IMR-90 (cell line): ENCODE measurements at regions not wholly inside any gene's neighbourhood (a gene's known extent, or its start where the extent isn't known, plus 50 kb on each side); places are given as distances from the start of the nearest gene placed in this dataset.

ENCODE experiments used
- ATAC-seq: fragments of 200-7000 bp; cut with Tn5 transposase; 2 replicates; pipeline ENCODE4 v1.9.1; 2020; ENCODE audit warnings: low read depth, mild to moderate bottlenecking, moderate library complexity
- BruUV-seq: library from RNA; stranded (reverse); fragments of 400-500 nt; replicated peaks from 2 replicates; lab custom pipeline; 2021; lab: Mats Ljungman, UMichigan
- CTCF ChIA-PET: fragments of 300-600 bp; formaldehyde crosslinking; extraction: SDS; loops from one replicate; lab custom pipeline; 2021; ENCODE audit warnings: antibody characterized with exemption; lab: Yijun Ruan, JAX
- POLR2A ChIA-PET: fragments of 300-600 bp; sonication (Branson Sonifier 250); formaldehyde crosslinking; loops from one replicate; lab custom pipeline; 2022; ENCODE audit warnings: antibody characterized with exemption; ENCODE audit not compliant: unreplicated experiment; lab: Charles Lee
- DNase-seq: peaks from one replicate; pipeline ENCODE4 v3.0.0; 2013
- H2AFZ ChIP-seq: replicated peaks from 2 replicates; pipeline ENCODE3; 2013; ENCODE audit warnings: low read length, mild to moderate bottlenecking; ENCODE audit not compliant: poor library complexity
- H2AK5ac ChIP-seq: 2 replicates; pipeline ENCODE4 v1.6.1; 2013; ENCODE audit warnings: low read depth, low read length, inconsistent platforms
- H2AK9ac ChIP-seq: replicated peaks from 2 replicates; pipeline ENCODE3; 2013; ENCODE audit warnings: mild to moderate bottlenecking, low read depth, low read length, moderate library complexity; ENCODE audit not compliant: poor library complexity
- H2BK120ac ChIP-seq: 2 replicates; pipeline ENCODE4 v1.6.1; 2013; ENCODE audit warnings: low read depth, low read length, inconsistent platforms
- H2BK15ac ChIP-seq: 3 replicates; pipeline ENCODE4 v1.6.1; 2013; ENCODE audit warnings: low read depth, low read length, inconsistent platforms
- H2BK20ac ChIP-seq: 2 replicates; pipeline ENCODE4 v1.6.1; 2013; ENCODE audit warnings: low read depth, mild to moderate bottlenecking, inconsistent platforms, low read length, moderate library complexity
- H2BK5ac ChIP-seq: 2 replicates; pipeline ENCODE4 v1.6.1; 2013; ENCODE audit warnings: mild to moderate bottlenecking, low read depth, low read length, inconsistent platforms; ENCODE audit not compliant: poor library complexity, severe bottlenecking
- H3K14ac ChIP-seq: replicated peaks from 2 replicates; pipeline ENCODE4 v1.6.1; 2013; ENCODE audit warnings: low read depth, low read length, inconsistent platforms
- H3K18ac ChIP-seq: 2 replicates; pipeline ENCODE4 v1.6.1; 2013; ENCODE audit warnings: low read depth, low read length, control low read depth
- H3K23ac ChIP-seq: 2 replicates; pipeline ENCODE4 v1.6.1; 2013; ENCODE audit warnings: low read depth, low read length, inconsistent platforms
- H3K27ac ChIP-seq: 2 replicates; pipeline ENCODE4 v1.5.1; 2013; ENCODE audit warnings: mild to moderate bottlenecking, control low read depth, low read length; ENCODE audit not compliant: insufficient read depth
- H3K27me3 ChIP-seq: 2 replicates; pipeline ENCODE4 v1.6.1; 2013; ENCODE audit warnings: low read length; ENCODE audit not compliant: control insufficient read depth, insufficient read depth
- H3K36me3 ChIP-seq: 2 replicates; pipeline ENCODE4 v1.6.1; 2013; ENCODE audit warnings: low read length, mixed read lengths; ENCODE audit not compliant: control insufficient read depth, insufficient read depth
- H3K4ac ChIP-seq: 2 replicates; pipeline ENCODE4 v1.6.1; 2013; ENCODE audit warnings: low read depth, low read length, inconsistent platforms
- H3K4me1 ChIP-seq: 2 replicates; pipeline ENCODE4 v1.6.1; 2013; ENCODE audit warnings: low read length, mixed read lengths; ENCODE audit not compliant: control insufficient read depth, insufficient read depth
- H3K4me2 ChIP-seq: 2 replicates; pipeline ENCODE4 v1.6.1; 2013; ENCODE audit warnings: low read depth, mild to moderate bottlenecking, control low read depth, low read length, moderate library complexity
- H3K4me3 ChIP-seq: 2 replicates; pipeline ENCODE4 v1.5.1; 2013; ENCODE audit warnings: low read depth, mild to moderate bottlenecking, control low read depth, low read length, moderate library complexity; ENCODE audit not compliant: insufficient read depth
- H3K56ac ChIP-seq: 2 replicates; pipeline ENCODE4 v1.6.1; 2013; ENCODE audit warnings: low read length, inconsistent platforms; ENCODE audit not compliant: insufficient read depth; ENCODE audit errors: extremely low read depth
- H3K79me1 ChIP-seq, 2 experiments: 2 replicates each; pipeline ENCODE4 v1.6.1; 2013; ENCODE audit warnings: low read length in 2 of 2, inconsistent platforms in 1 of 2, low read depth in 1 of 2
- H3K9ac ChIP-seq: 2 replicates; pipeline ENCODE4 v1.6.1; 2013; ENCODE audit warnings: low read depth, low read length, control low read depth
- H3K9me1 ChIP-seq: 2 replicates; pipeline ENCODE4 v1.6.1; 2013; ENCODE audit warnings: low read length, inconsistent platforms; ENCODE audit not compliant: insufficient read depth
- H3K9me3 ChIP-seq: 2 replicates; pipeline ENCODE4 v1.6.1; 2013; ENCODE audit warnings: low read length; ENCODE audit not compliant: control insufficient read depth, insufficient read depth
- H4K20me1 ChIP-seq: 2 replicates; pipeline ENCODE4 v1.6.1; 2013; ENCODE audit warnings: low read length, inconsistent platforms; ENCODE audit not compliant: insufficient read depth
- H4K5ac ChIP-seq: 2 replicates; pipeline ENCODE4 v1.6.1; 2013; ENCODE audit warnings: mild to moderate bottlenecking, low read depth, low read length, control low read depth
- H4K8ac ChIP-seq, 2 experiments: 2 replicates each; pipeline ENCODE4 v1.6.1; 2013; ENCODE audit warnings: low read depth in 2 of 2, low read length in 2 of 2, control low read depth in 1 of 2, inconsistent platforms in 1 of 2
- H4K91ac ChIP-seq: 2 replicates; pipeline ENCODE4 v1.6.1; 2013; ENCODE audit warnings: low read depth, low read length, inconsistent platforms; ENCODE audit not compliant: insufficient read depth
- BHLHE40 ChIP-seq: fragments of 150-350 bp; IDR thresholded peaks from 2 replicates; pipeline ENCODE4 v1.6.1; 2016; ENCODE audit warnings: mild to moderate bottlenecking, low read depth, low read length
- CEBPB ChIP-seq: IDR thresholded peaks from 2 replicates; pipeline ENCODE4 v1.6.1; 2012; ENCODE audit warnings: low read depth, low read length, improper control_type of control experiment
- CHD1 ChIP-seq: IDR thresholded peaks from 2 replicates; pipeline ENCODE4 v1.6.1; 2012; ENCODE audit warnings: low read depth, low read length, improper control_type of control experiment
- CTCF ChIP-seq: conservative IDR thresholded peaks from 2 replicates; pipeline ENCODE4 v1.5.1; 2012; ENCODE audit warnings: mild to moderate bottlenecking, low read depth, low read length, improper control_type of control experiment
- ELK1 ChIP-seq: fragments of 150-350 bp; IDR thresholded peaks from 2 replicates; pipeline ENCODE4 v1.6.1; 2016; ENCODE audit warnings: low read depth, mild to moderate bottlenecking, low read length, moderate library complexity, borderline replicate concordance
- FOS ChIP-seq: fragments of 150-350 bp; IDR thresholded peaks from 2 replicates; pipeline ENCODE4 v1.6.1; 2016; ENCODE audit warnings: low read depth, low read length
- MAFK ChIP-seq: IDR thresholded peaks from 2 replicates; pipeline ENCODE4 v1.6.1; 2012; ENCODE audit warnings: low read depth, low read length, improper control_type of control experiment
- MAZ ChIP-seq: IDR thresholded peaks from 2 replicates; pipeline ENCODE4 v1.6.1; 2012; ENCODE audit warnings: low read depth, mild to moderate bottlenecking, low read length, improper control_type of control experiment, moderate library complexity, borderline replicate concordance
- MXI1 ChIP-seq: IDR thresholded peaks from 2 replicates; pipeline ENCODE4 v1.6.1; 2012; ENCODE audit warnings: low read depth, mild to moderate bottlenecking, low read length, moderate library complexity, borderline replicate concordance
- NFE2L2 ChIP-seq: fragments of 150-350 bp; IDR thresholded peaks from 2 replicates; pipeline ENCODE4 v1.6.1; 2016; ENCODE audit warnings: low read depth, mild to moderate bottlenecking, low read length
- POLR2A ChIP-seq: IDR thresholded peaks from 2 replicates; pipeline ENCODE4 v1.6.1; 2012; ENCODE audit warnings: mild to moderate bottlenecking, low read depth, low read length
- RAD21 ChIP-seq: IDR thresholded peaks from 2 replicates; pipeline ENCODE4 v1.6.1; 2012; ENCODE audit warnings: low read length, improper control_type of control experiment
- RCOR1 ChIP-seq: IDR thresholded peaks from 2 replicates; pipeline ENCODE4 v1.6.1; 2012; ENCODE audit warnings: mild to moderate bottlenecking, low read length, improper control_type of control experiment; ENCODE audit not compliant: insufficient replicate concordance
- RFX5 ChIP-seq: IDR thresholded peaks from 2 replicates; pipeline ENCODE4 v1.8.0; 2012; ENCODE audit warnings: low read depth, mild to moderate bottlenecking, low read length, moderate library complexity
- SMC3 ChIP-seq: fragments of 150-350 bp; IDR thresholded peaks from 2 replicates; pipeline ENCODE4 v1.6.1; 2016; ENCODE audit warnings: low read depth, mild to moderate bottlenecking, antibody characterized with exemption, low read length, moderate library complexity
- USF2 ChIP-seq: fragments of 150-350 bp; IDR thresholded peaks from 2 replicates; pipeline ENCODE4 v1.6.1; 2017; ENCODE audit warnings: mild to moderate bottlenecking, antibody characterized with exemption, low read length, low read depth
- WGBS, 2 experiments: methylation state at CpG; one replicate each; pipeline versions ENCODE4 v1.1.5 to v1.1.7; 2013; ENCODE audit warnings: missing lambda C conversion rate in 2 of 2; ENCODE audit not compliant: insufficient read length in 1 of 2; ENCODE audit errors: extremely low coverage in 2 of 2; 5-methylcytosine and 5-hydroxymethylcytosine counted together
- dilution Hi-C: fragments of 300-500 bp; cut with HindIII; formaldehyde crosslinking; loops from one replicate; pipeline ENCODE4 v1.14.3; 2018; ENCODE audit warnings: low sequenced_read_pairs; ENCODE audit not compliant: unreplicated experiment
- in situ Hi-C: fragments of 300-500 bp; cut with MboI; formaldehyde crosslinking; loops from 3 replicates; pipeline ENCODE4 v1.14.3; 2019; ENCODE audit warnings: low sequenced_read_pairs, inconsistent platforms, mixed read lengths
- intact Hi-C: fragments of 100-400 bp; cut with micrococcal nuclease; formaldehyde crosslinking; loops from 2 replicates; pipeline ENCODE4 v1.10.0; 2022

- no peaks in the 10 kb centered on the region for H3K36me3 ChIP-seq
- no peak overlapping the region for H3K4me2 ChIP-seq
- no peak overlapping the region for H3K27ac ChIP-seq
- H3K56ac ChIP-seq, result no peak overlapping the region
- no peak overlapping the region for H4K8ac ChIP-seq
- H4K91ac ChIP-seq, result no peak overlapping the region
- no peak overlapping the region for H3K4me3 ChIP-seq
- no peak overlapping the region for H3K9ac ChIP-seq
- no peak overlapping the region for H2BK15ac ChIP-seq
- no peaks in the 10 kb centered on the region for H3K27me3 ChIP-seq
- POLR2A ChIA-PET, result no interaction called here
- no peak overlapping the region for H2AK5ac ChIP-seq
- H4K5ac ChIP-seq, result no peak overlapping the region
- DNase-seq (no peak), ATAC-seq (no peak)
- in situ Hi-C loops (no loop called here), dilution Hi-C loops (no loop called here), intact Hi-C loops (no loop called here)
- WGBS, 2 experiments, result no CpG with 5 or more reads among the region's 1 CpG
- no peak overlapping the region for H2BK20ac ChIP-seq
- H3K14ac ChIP-seq, result no peak overlapping the region
- H3K18ac ChIP-seq, result no peak overlapping the region
- no peaks in the 10 kb centered on the region for H3K79me1 ChIP-seq
- no peaks in the 10 kb centered on the region for H3K4me1 ChIP-seq
- H3K23ac ChIP-seq, result no peak overlapping the region
- no peaks in the 10 kb centered on the region for H4K20me1 ChIP-seq
- CTCF ChIA-PET, result no interaction called here
- H2BK5ac ChIP-seq, result no peak overlapping the region
- H2AK9ac ChIP-seq, result no peak overlapping the region
- BruUV-seq, result no TSS peak
- H3K4ac ChIP-seq, result no peak overlapping the region
- H2AFZ ChIP-seq, result no peak overlapping the region
- no peak for TF ChIP-seq CEBPB
- TF ChIP-seq FOS, result no peak
- TF ChIP-seq RCOR1, result no peak
- TF ChIP-seq RFX5, result no peak
- TF ChIP-seq ELK1, result no peak
- no peak for TF ChIP-seq SMC3
- no peak for TF ChIP-seq POLR2A
- no peak for TF ChIP-seq RAD21
- no peak for TF ChIP-seq CTCF
- TF ChIP-seq USF2, result no peak
- no peak for TF ChIP-seq NFE2L2
- no peak for TF ChIP-seq CHD1
- no peak for TF ChIP-seq BHLHE40
- no peak for TF ChIP-seq MAZ
- TF ChIP-seq MAFK, result no peak
- no peak for TF ChIP-seq MXI1
- H3K9me3 ChIP-seq, result peaks cover 9% of the 10 kb centered on the region
- no peak overlapping the region for H2BK120ac ChIP-seq
- no peaks in the 10 kb centered on the region for H3K9me1 ChIP-seq
Observed at GRCh38 chr3:1998739-1999138, 99.9 kb upstream of the CNTN4 start.
